Left lung (tissue), 4 donors: ENCODE measurements at regions not wholly inside any gene's neighbourhood (a gene's known extent, or its start where the extent isn't known, plus 50 kb on each side); places are given as distances from the start of the nearest gene placed in this dataset.

Source experiments
- ATAC-seq: fragments of 200-7000 bp; cut with Tn5 transposase; one replicate; pipeline ENCODE4 v1.9.1; 2020; ENCODE audit warnings: moderate library complexity
- DNase-seq, 4 donors: peaks; one replicate each; pipeline ENCODE4 v3.0.0-alpha.2; 2013 to 2020
- H3K27ac ChIP-seq, 2 donors: fragments of 200-600 bp; sonication (generic) in 1 of 2; one replicate each; pipeline versions ENCODE4 v1.5.0 to v1.8.0; 2020 to 2021
- H3K27me3 ChIP-seq, 2 donors: fragments of 200-600 bp; sonication (generic) in 1 of 2; one replicate each; pipeline versions ENCODE4 v1.5.0 to v1.8.0; 2020 to 2021
- H3K36me3 ChIP-seq, 2 donors: fragments of 200-600 bp; sonication (generic) in 1 of 2; one replicate each; pipeline versions ENCODE4 v1.5.0 to v1.8.0; 2020 to 2021
- H3K4me1 ChIP-seq, 2 donors: fragments of 200-600 bp; one replicate each; pipeline ENCODE4 v1.8.0; 2021
- H3K4me3 ChIP-seq, 2 donors: fragments of 200-600 bp; sonication (generic) in 1 of 2; one replicate each; pipeline versions ENCODE4 v1.5.0 to v1.8.0; 2020 to 2021; ENCODE audit warnings: mild to moderate bottlenecking in 1 of 2
- H3K9me3 ChIP-seq, 2 donors: fragments of 200-600 bp; sonication (generic) in 1 of 2; one replicate each; pipeline versions ENCODE4 v1.5.0 to v1.8.0; 2020 to 2021
- intact Hi-C, 2 donors: fragments of 100-400 bp; cut with DNase I; formaldehyde crosslinking; loops; one replicate each; pipeline versions ENCODE4 v1.11.2 to v1.14.2; 2022
- TF ChIP-seq, protein P1 (sequence below), 2 donors: fragments of 200-600 bp; sonication (generic) in 1 of 2; IDR thresholded peaks; one replicate each; pipeline versions ENCODE4 v1.5.0 to v1.8.0; 2021; ENCODE audit warnings: antibody characterized with exemption in 2 of 2
- donor health status: DM: no; HTN: yes; CAD: no.
- donor health status: DM: no; HTN: no; CAD: no.

DNA sequence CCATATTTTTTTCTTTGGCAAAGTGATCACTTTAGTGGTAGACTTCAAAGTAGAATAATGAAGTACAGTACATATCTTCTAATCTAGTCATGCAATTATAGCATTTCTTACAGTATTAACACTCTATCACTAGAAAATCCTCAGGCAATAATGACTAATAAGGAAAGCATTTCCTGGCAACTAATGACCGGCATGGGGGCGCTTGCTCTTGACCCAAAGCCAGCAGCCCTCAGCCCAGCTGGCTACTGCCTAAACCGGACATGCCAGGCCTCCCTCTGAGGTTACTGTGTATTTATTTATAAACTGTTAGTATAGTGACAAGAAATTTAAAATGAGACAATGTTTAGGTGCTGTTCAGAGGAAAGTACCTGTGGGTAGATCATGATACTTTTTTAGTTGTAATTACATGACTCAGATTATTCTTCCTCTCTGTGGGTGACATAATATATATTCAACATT is 633.8 kb downstream of the PTPRC start:
- no peaks in the 10 kb centered on the region for H3K9me3 ChIP-seq
- DNase-seq (peak; percentile 15 to 82 (median 50)), ATAC-seq (peak; percentile 87)
- TF ChIP-seq, protein P1, sequence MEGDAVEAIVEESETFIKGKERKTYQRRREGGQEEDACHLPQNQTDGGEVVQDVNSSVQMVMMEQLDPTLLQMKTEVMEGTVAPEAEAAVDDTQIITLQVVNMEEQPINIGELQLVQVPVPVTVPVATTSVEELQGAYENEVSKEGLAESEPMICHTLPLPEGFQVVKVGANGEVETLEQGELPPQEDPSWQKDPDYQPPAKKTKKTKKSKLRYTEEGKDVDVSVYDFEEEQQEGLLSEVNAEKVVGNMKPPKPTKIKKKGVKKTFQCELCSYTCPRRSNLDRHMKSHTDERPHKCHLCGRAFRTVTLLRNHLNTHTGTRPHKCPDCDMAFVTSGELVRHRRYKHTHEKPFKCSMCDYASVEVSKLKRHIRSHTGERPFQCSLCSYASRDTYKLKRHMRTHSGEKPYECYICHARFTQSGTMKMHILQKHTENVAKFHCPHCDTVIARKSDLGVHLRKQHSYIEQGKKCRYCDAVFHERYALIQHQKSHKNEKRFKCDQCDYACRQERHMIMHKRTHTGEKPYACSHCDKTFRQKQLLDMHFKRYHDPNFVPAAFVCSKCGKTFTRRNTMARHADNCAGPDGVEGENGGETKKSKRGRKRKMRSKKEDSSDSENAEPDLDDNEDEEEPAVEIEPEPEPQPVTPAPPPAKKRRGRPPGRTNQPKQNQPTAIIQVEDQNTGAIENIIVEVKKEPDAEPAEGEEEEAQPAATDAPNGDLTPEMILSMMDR (IDR thresholded peaks at IDR 0.05): no peak
- peaks cover 0 to 9% of the 10 kb centered on the region in 2 donors for H3K4me1 ChIP-seq
- no peak overlapping the region for H3K4me3 ChIP-seq
- no peaks in the 10 kb centered on the region for H3K36me3 ChIP-seq
- intact Hi-C loops: no loop called here
- H3K27me3 ChIP-seq: no peaks in the 10 kb centered on the region
- H3K27ac ChIP-seq: peak overlapping the region; percentile 34 to 49

DNA sequence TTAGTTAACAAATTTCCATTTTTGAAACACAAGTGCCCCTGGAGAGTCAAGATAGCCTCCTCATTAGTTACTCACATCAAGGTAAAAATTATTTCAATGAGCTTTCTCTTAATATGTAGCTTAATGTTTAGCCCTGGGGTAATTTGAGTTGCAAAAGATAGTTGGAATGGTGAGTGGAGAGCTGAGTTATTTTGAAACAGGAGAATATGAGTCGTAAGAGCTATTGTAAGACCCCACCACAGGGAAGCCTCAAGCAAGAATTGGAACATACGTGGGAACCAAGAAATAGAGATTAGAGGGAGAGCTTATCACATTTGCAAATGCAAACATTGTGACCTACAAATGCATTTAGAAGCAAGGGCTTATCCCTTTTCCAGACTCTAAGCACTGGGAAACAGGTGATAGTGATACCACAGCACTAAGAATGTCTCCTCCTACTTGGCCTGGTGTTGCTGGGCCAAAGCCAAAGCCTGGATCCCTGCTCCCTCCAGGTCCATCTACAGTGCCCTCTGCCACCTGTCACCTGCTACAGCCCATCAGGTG is 635.1 kb downstream of the PTPRC start:
- intact Hi-C loops: no loop called here
- DNase-seq (no peak), ATAC-seq (no peak)
- Histone ChIP-seq H3K4me3 (no peak overlapping the region), H3K27ac (no peak overlapping the region), H3K36me3 (no peaks in the 10 kb centered on the region), H3K27me3 (no peaks in the 10 kb centered on the region), H3K4me1 (peaks cover 0 to 9% of the 10 kb centered on the region in 2 donors), H3K9me3 (no peaks in the 10 kb centered on the region)
- TF ChIP-seq, protein P1 (IDR thresholded peaks at IDR 0.05): no peak

GRCh38 chr1:199279067-199279466 is 640.2 kb downstream of the PTPRC start:
- intact Hi-C loops: no loop called here
- TF ChIP-seq, protein P1 (IDR thresholded peaks at IDR 0.05): no peak
- Histone ChIP-seq H3K27me3 (no peaks in the 10 kb centered on the region), H3K4me1 (no peaks in the 10 kb centered on the region), H3K4me3 (no peak overlapping the region), H3K9me3 (no peaks in the 10 kb centered on the region), H3K27ac (no peak overlapping the region), H3K36me3 (no peaks in the 10 kb centered on the region)
- ATAC-seq (no peak), DNase-seq (no peak)

- TF ChIP-seq, protein P1 (IDR thresholded peaks at IDR 0.05): no peak
- Histone ChIP-seq H3K9me3 (no peaks in the 10 kb centered on the region), H3K27me3 (no peaks in the 10 kb centered on the region), H3K4me3 (no peak overlapping the region), H3K4me1 (no peaks in the 10 kb centered on the region), H3K27ac (no peak overlapping the region), H3K36me3 (no peaks in the 10 kb centered on the region)
- ATAC-seq (no peak), DNase-seq (no peak)
- intact Hi-C loops: no loop called here
Observed at GRCh38 chr1:199279872-199280645, 641.2 kb downstream of the PTPRC start.

DNA sequence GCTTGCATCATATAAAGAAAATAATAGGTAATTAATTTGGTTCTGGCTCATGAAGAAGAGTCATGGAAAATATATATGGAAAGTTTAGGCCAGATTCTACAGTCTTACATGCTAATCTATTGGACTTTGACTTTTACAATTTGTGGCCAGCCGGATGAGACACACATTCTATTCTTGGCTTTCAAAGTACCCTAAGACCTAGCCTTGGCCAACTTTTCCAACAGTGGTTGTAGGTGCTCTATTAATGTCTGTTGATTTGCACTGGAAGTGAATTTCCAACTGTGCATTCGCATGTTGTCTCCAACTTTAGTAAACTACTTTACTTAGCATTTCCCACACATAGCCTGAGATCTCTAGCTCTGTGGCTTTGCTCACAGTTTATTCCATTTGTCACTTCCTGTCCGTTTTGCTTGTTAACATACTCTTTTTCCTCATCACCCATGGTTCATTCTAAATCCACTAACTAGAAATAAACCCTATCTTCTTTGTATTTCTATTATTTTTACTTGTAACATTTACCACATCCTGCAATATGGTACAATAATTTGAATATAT is 644.0 kb downstream of the PTPRC start:
- Histone ChIP-seq H3K9me3 (no peaks in the 10 kb centered on the region), H3K4me3 (no peak overlapping the region), H3K36me3 (no peaks in the 10 kb centered on the region), H3K4me1 (no peaks in the 10 kb centered on the region), H3K27ac (no peak overlapping the region), H3K27me3 (no peaks in the 10 kb centered on the region)
- no peak for DNase-seq
- intact Hi-C loops: no loop called here
- ATAC-seq: no peak
- TF ChIP-seq, protein P1 (IDR thresholded peaks at IDR 0.05): no peak
